ENCODE measurements at regions not wholly inside any gene's neighbourhood (a gene's known extent, or its start where the extent isn't known, plus 50 kb on each side); places are given as distances from the start of the nearest gene placed in this dataset.

- no peak overlapping the region for H3K27ac ChIP-seq (ENCODE audit: low read length)
- DNase-seq, result peak; percentile 39
- no peaks in the 10 kb centered on the region for H3K36me3 ChIP-seq (replicated peaks; ENCODE audit: insufficient read depth, low read length)
- H3K9ac ChIP-seq (ENCODE audit: low read length), result no peak overlapping the region
- H3F3A ChIP-seq (ENCODE audit: insufficient read depth, low read length), result no peaks in the 10 kb centered on the region
- no peaks in the 10 kb centered on the region for H3K79me2 ChIP-seq (ENCODE audit: low read length)
- H4K20me1 ChIP-seq (ENCODE audit: insufficient read depth, low read length), result no peaks in the 10 kb centered on the region
- no peaks in the 10 kb centered on the region for H3K9me2 ChIP-seq (replicated peaks; ENCODE audit: insufficient read depth, low read length)
- TF ChIP-seq EZH2phosphoT487 (IDR thresholded peaks at IDR 0.05; ENCODE audit: low read length) (no peak), CTCF (IDR thresholded peaks at IDR 0.05; ENCODE audit: low read length) (no peak), EZH2 (optimal IDR thresholded peaks at IDR 0.05; ENCODE audit: low read depth, low read length) (no peak)
- H3K4me2 ChIP-seq (ENCODE audit: low read depth, low read length), result no peak overlapping the region
- no peak overlapping the region for H3K4me3 ChIP-seq (ENCODE audit: low read length)
- no peak overlapping the region for H2AFZ ChIP-seq (ENCODE audit: low read length)
- H3K27me3 ChIP-seq (replicated peaks; ENCODE audit: insufficient read depth, low read length), result no peaks in the 10 kb centered on the region
- H3K9me3 ChIP-seq (replicated peaks; ENCODE audit: insufficient read depth, low read length), result no peaks in the 10 kb centered on the region
- no peaks in the 10 kb centered on the region for H3K4me1 ChIP-seq (ENCODE audit: low read length)
Observed at GRCh38 chr9:13939701-13940490, 374.0 kb downstream of the NFIB start.

DNA sequence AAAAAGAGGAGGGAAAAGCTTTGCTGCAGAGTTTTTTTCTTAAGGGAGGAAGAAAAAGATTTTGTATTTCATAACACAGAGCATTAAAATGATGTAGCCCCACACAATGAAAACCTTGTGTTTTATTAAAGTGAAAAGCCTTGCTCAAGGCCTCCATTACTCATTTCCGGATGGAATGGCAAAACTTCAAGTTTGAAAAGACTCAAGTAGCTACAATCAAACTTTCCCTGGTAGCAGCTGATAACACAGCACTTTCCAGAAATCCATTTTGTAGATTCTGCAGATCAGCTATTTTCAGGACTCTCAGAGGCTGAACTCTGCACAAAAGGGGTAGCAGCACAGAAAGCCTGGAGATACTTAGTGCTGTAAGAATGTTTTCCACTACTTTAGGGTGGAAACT is 374.8 kb downstream of the NFIB start:
- Histone ChIP-seq H3K4me2 (ENCODE audit: low read depth, low read length) (no peak overlapping the region), H3K79me2 (ENCODE audit: low read length) (no peaks in the 10 kb centered on the region), H3K36me3 (replicated peaks; ENCODE audit: insufficient read depth, low read length) (no peaks in the 10 kb centered on the region), H3K27me3 (replicated peaks; ENCODE audit: insufficient read depth, low read length) (no peaks in the 10 kb centered on the region), H2AFZ (ENCODE audit: low read length) (no peak overlapping the region), H4K20me1 (ENCODE audit: insufficient read depth, low read length) (no peaks in the 10 kb centered on the region), H3K9me3 (replicated peaks; ENCODE audit: insufficient read depth, low read length) (no peaks in the 10 kb centered on the region), H3K4me3 (ENCODE audit: low read length) (no peak overlapping the region), H3K9ac (ENCODE audit: low read length) (no peak overlapping the region), H3F3A (ENCODE audit: insufficient read depth, low read length) (no peaks in the 10 kb centered on the region), H3K27ac (ENCODE audit: low read length) (no peak overlapping the region), H3K9me2 (replicated peaks; ENCODE audit: insufficient read depth, low read length) (no peaks in the 10 kb centered on the region), H3K4me1 (ENCODE audit: low read length) (no peaks in the 10 kb centered on the region)
- TF ChIP-seq CTCF (IDR thresholded peaks at IDR 0.05; ENCODE audit: low read length), result no peak
- no peak for TF ChIP-seq EZH2phosphoT487 (IDR thresholded peaks at IDR 0.05; ENCODE audit: low read length)
- no peak for TF ChIP-seq EZH2 (optimal IDR thresholded peaks at IDR 0.05; ENCODE audit: low read depth, low read length)
- DNase-seq, result peak; percentile 7

GRCh38 chr9:13934416-13934815 is 379.5 kb downstream of the NFIB start:
- Histone ChIP-seq H3K9me3 (replicated peaks; ENCODE audit: insufficient read depth, low read length) (no peaks in the 10 kb centered on the region), H3K4me1 (ENCODE audit: low read length) (no peaks in the 10 kb centered on the region), H3F3A (ENCODE audit: insufficient read depth, low read length) (no peaks in the 10 kb centered on the region), H3K4me3 (ENCODE audit: low read length) (no peak overlapping the region), H3K79me2 (ENCODE audit: low read length) (no peaks in the 10 kb centered on the region), H3K9ac (ENCODE audit: low read length) (no peak overlapping the region), H3K4me2 (ENCODE audit: low read depth, low read length) (no peak overlapping the region), H3K27me3 (replicated peaks; ENCODE audit: insufficient read depth, low read length) (no peaks in the 10 kb centered on the region), H4K20me1 (ENCODE audit: insufficient read depth, low read length) (no peaks in the 10 kb centered on the region), H3K36me3 (replicated peaks; ENCODE audit: insufficient read depth, low read length) (no peaks in the 10 kb centered on the region), H3K9me2 (replicated peaks; ENCODE audit: insufficient read depth, low read length) (no peaks in the 10 kb centered on the region), H3K27ac (ENCODE audit: low read length) (no peak overlapping the region), H2AFZ (ENCODE audit: low read length) (no peak overlapping the region)
- TF ChIP-seq CTCF (IDR thresholded peaks at IDR 0.05; ENCODE audit: low read length) (no peak), EZH2 (optimal IDR thresholded peaks at IDR 0.05; ENCODE audit: low read depth, low read length) (no peak), EZH2phosphoT487 (IDR thresholded peaks at IDR 0.05; ENCODE audit: low read length) (no peak)
- DNase-seq, result no peak
